ENCODE measurements at regions not wholly inside any gene's neighbourhood (a gene's known extent, or its start where the extent isn't known, plus 50 kb on each side); places are given as distances from the start of the nearest gene placed in this dataset.

DNA sequence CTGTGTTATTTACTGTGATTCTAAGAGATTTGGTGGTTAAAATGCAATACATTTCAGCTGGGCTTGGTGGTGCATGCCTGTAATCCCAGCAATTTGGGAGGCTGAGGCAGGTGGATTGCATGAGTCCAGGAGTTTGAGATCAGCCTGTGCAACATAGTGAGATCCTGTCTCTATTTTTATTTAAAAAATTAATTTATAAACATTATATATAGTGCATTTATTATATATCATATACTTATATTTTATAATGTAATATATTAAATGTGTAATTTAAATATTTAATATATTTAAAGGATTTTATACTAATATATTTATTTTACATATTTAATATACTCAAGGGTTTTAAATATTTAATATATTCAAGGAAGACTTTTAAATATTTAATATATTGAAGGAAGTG is 402.8 kb upstream of the PCDH15 start:
- no peak overlapping the region for H2AFZ ChIP-seq (ENCODE audit: low read length)
- H3K18ac ChIP-seq (ENCODE audit: extremely low read depth, low read length), result no peak overlapping the region
- POLR2A ChIA-PET (ENCODE audit: partially characterized antibody), result no interaction called here
- TF ChIP-seq RNF2 (IDR thresholded peaks at IDR 0.05; ENCODE audit: borderline replicate concordance, low read depth, low read length, missing control alignments, poor library complexity, severe bottlenecking) (no peak), SP1 (IDR thresholded peaks at IDR 0.05; ENCODE audit: low read depth, low read length) (no peak), CTBP2 (IDR thresholded peaks at IDR 0.05; ENCODE audit: borderline replicate concordance, insufficient read depth, insufficient read length, low read length) (no peak), SAP30 (IDR thresholded peaks at IDR 0.05; ENCODE audit: insufficient read depth, insufficient replicate concordance, low read length) (no peak), NANOG (IDR thresholded peaks at IDR 0.05; ENCODE audit: insufficient read depth, low read depth, low read length, poor library complexity, severe bottlenecking) (no peak), YY1 (IDR thresholded peaks at IDR 0.05; ENCODE audit: low read depth, low read length) (no peak), NRF1 (IDR thresholded peaks at IDR 0.05; ENCODE audit: low read depth, low read length) (no peak), TBP (IDR thresholded peaks at IDR 0.05; ENCODE audit: low read depth, low read length) (no peak), ASH2L (IDR thresholded peaks at IDR 0.05; ENCODE audit: low read length) (no peak), BRCA1 (IDR thresholded peaks at IDR 0.05; ENCODE audit: low read depth, low read length) (no peak), RFX5 (IDR thresholded peaks at IDR 0.05; ENCODE audit: borderline replicate concordance, low read depth, low read length) (no peak)
- TF ChIP-seq, protein P1, sequence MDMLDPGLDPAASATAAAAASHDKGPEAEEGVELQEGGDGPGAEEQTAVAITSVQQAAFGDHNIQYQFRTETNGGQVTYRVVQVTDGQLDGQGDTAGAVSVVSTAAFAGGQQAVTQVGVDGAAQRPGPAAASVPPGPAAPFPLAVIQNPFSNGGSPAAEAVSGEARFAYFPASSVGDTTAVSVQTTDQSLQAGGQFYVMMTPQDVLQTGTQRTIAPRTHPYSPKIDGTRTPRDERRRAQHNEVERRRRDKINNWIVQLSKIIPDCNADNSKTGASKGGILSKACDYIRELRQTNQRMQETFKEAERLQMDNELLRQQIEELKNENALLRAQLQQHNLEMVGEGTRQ (IDR thresholded peaks at IDR 0.05; ENCODE audit: low read length), result no peak
- TF ChIP-seq, protein P2, sequence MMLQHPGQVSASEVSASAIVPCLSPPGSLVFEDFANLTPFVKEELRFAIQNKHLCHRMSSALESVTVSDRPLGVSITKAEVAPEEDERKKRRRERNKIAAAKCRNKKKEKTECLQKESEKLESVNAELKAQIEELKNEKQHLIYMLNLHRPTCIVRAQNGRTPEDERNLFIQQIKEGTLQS (IDR thresholded peaks at IDR 0.05; ENCODE audit: insufficient read depth, low read depth, low read length), result no peak
- CTCF ChIA-PET (ENCODE audit: partially characterized antibody), result no interaction called here
- no peak overlapping the region for H3K4me3 ChIP-seq (ENCODE audit: extremely low read depth in 1 of 4, insufficient read depth in 2 of 4, low read depth in 3 of 4, low read length in 4 of 4)
- no peak overlapping the region for H2BK5ac ChIP-seq (ENCODE audit: low read depth, low read length)
- H2BK20ac ChIP-seq (ENCODE audit: low read length), result no peak overlapping the region
- FAIRE-seq (no peak), DNase-seq (ENCODE audit: low read depth in 1 of 2, low spot score in 2 of 2) (no peak)
- no peak overlapping the region for H3K27ac ChIP-seq (ENCODE audit: low read depth, low read length)
- H3K56ac ChIP-seq (replicated peaks; ENCODE audit: insufficient read length, low read depth, low read length), result no peak overlapping the region
- no peak overlapping the region for H3K4ac ChIP-seq (replicated peaks; ENCODE audit: insufficient read length, low read depth, low read length)
- H3K14ac ChIP-seq (ENCODE audit: insufficient read length), result no peak overlapping the region
- no peaks in the 10 kb centered on the region for H3K4me1 ChIP-seq (replicated peaks in 1 of 4; ENCODE audit: control insufficient read depth in 3 of 4, insufficient read depth in 4 of 4, low read length in 3 of 4)
- peaks cover 0 to 6% of the 10 kb centered on the region in 2 experiments; a peak in 1 of 4 replicates for H3K9me3 ChIP-seq (ENCODE audit: insufficient read depth in 2 of 2, low read depth in 1 of 2, low read length in 1 of 2)
- no peaks in the 10 kb centered on the region for H3K79me2 ChIP-seq (ENCODE audit: control insufficient read depth in 1 of 2, insufficient read depth in 2 of 2, low read length in 2 of 2)
- H3K23me2 ChIP-seq (ENCODE audit: low read depth, low read length), result no peaks in the 10 kb centered on the region
- H3K36me3 ChIP-seq (ENCODE audit: control insufficient read depth in 2 of 4, insufficient read depth in 4 of 4, low read length in 3 of 4), result no peaks in the 10 kb centered on the region
- H2BK12ac ChIP-seq (ENCODE audit: low read depth, low read length), result no peak overlapping the region
- no peak overlapping the region for H3K9ac ChIP-seq (replicated peaks in 1 of 4; ENCODE audit: extremely low read depth in 1 of 4, low read depth in 3 of 4, low read length in 3 of 4)
- H2BK15ac ChIP-seq (ENCODE audit: low read length), result no peak overlapping the region
- H4K91ac ChIP-seq (replicated peaks; ENCODE audit: insufficient read length, low read length), result no peak overlapping the region
- H3K27me3 ChIP-seq (replicated peaks in 1 of 4; ENCODE audit: control insufficient read depth in 3 of 4, extremely low read depth in 1 of 4, insufficient read depth in 3 of 4, low read length in 3 of 4), result no peaks in the 10 kb centered on the region
- H3K23ac ChIP-seq (ENCODE audit: insufficient read length), result no peak overlapping the region
- no peak overlapping the region for H2AK5ac ChIP-seq (ENCODE audit: low read depth, low read length)
- no peaks in the 10 kb centered on the region for H4K20me1 ChIP-seq (replicated peaks in 1 of 2; ENCODE audit: control insufficient read depth in 1 of 2, insufficient read depth in 2 of 2, low read length in 2 of 2)
- H4K5ac ChIP-seq (ENCODE audit: insufficient read length, low read depth, low read length), result no peak overlapping the region
- H3K4me2 ChIP-seq (ENCODE audit: insufficient read depth in 1 of 2, low read depth in 2 of 2, low read length in 2 of 2), result no peak overlapping the region
- no peak overlapping the region for H2BK120ac ChIP-seq (replicated peaks; ENCODE audit: low read depth, low read length)
- H3K79me1 ChIP-seq (ENCODE audit: low read depth, low read length), result no peaks in the 10 kb centered on the region
- H4K8ac ChIP-seq (ENCODE audit: extremely low read depth, insufficient read depth, low read length), result no peak overlapping the region

Data from H1 (cell line).